Right lobe of liver (tissue), 4 donors: ENCODE measurements at regions not wholly inside any gene's neighbourhood (a gene's known extent, or its start where the extent isn't known, plus 50 kb on each side); places are given as distances from the start of the nearest gene placed in this dataset.
A peak's percentile ranks its signal among the peaks of the same experiment; 100 is the strongest.

Source experiments
- CTCF ChIP-seq, 4 donors: fragments of 200-600 bp in 3 of 4; fragments of 450-650 bp in 1 of 4; IDR thresholded peaks; one replicate each; pipeline versions ENCODE4 v1.5.1 to v1.8.0; 2016 to 2022; ENCODE audit warnings: antibody characterized with exemption in 4 of 4, mild to moderate bottlenecking in 2 of 4
- POLR2A ChIP-seq: fragments of 450-650 bp; IDR thresholded peaks from one replicate; pipeline ENCODE4 v1.6.1; 2017; ENCODE audit warnings: antibody characterized with exemption, mild to moderate bottlenecking
- donor health status: DM: no; HTN: no; CAD: no.
- donor health status: DM: no; HTN: no; CAD: no.
- donor health status: DM: no; HTN: yes; CAD: no.

GRCh38 chr6:6885521-6886170 is 222.1 kb upstream of the RREB1 start:
- no peak for TF ChIP-seq CTCF (IDR thresholded peaks at IDR 0.05)
- TF ChIP-seq POLR2A = peak; percentile 23
